H1 (cell line): ENCODE measurements at regions not wholly inside any gene's neighbourhood (a gene's known extent, or its start where the extent isn't known, plus 50 kb on each side); places are given as distances from the start of the nearest gene placed in this dataset.

Source experiments
- CTCF ChIA-PET: fragments of 300-600 bp; sonication (Branson Sonifier 250); formaldehyde crosslinking; loops from one replicate; lab custom pipeline; 2021; ENCODE audit not compliant: partially characterized antibody; lab: Charles Lee
- POLR2A ChIA-PET: fragments of 300-600 bp; sonication (Branson Sonifier 250); formaldehyde crosslinking; loops from one replicate; lab custom pipeline; 2021; ENCODE audit warnings: inconsistent platforms; ENCODE audit not compliant: partially characterized antibody; lab: Charles Lee
- DNase-seq, 2 experiments: peaks; one replicate each; pipeline versions ENCODE4 v3.0.0 to v3.0.0-alpha.2; 2010 to 2022; ENCODE audit warnings: low spot score in 2 of 2, low read depth in 1 of 2, mixed read lengths in 1 of 2
- FAIRE-seq: peaks from 2 replicates; lab custom pipeline; 2011; peaks lifted over from hg19 to GRCh38; lab: Jason Lieb, UNC
- H2AFZ ChIP-seq: 2 replicates; pipeline ENCODE4 v1.8.1; 2012; ENCODE audit warnings: low read length, inconsistent platforms
- H2AK5ac ChIP-seq: 2 replicates; pipeline ENCODE4 v1.6.1; 2013; ENCODE audit warnings: low read depth, low read length
- H2BK120ac ChIP-seq: replicated peaks from 2 replicates; pipeline ENCODE3; 2013; ENCODE audit warnings: low read depth, low read length, inconsistent platforms
- H2BK12ac ChIP-seq: 2 replicates; pipeline ENCODE4 v1.6.1; 2013; ENCODE audit warnings: low read depth, low read length
- H2BK15ac ChIP-seq: 2 replicates; pipeline ENCODE4 v1.6.1; 2013; ENCODE audit warnings: low read length
- H2BK20ac ChIP-seq: 2 replicates; pipeline ENCODE4 v1.6.1; 2013; ENCODE audit warnings: low read length
- H2BK5ac ChIP-seq: 2 replicates; pipeline ENCODE4 v1.6.1; 2013; ENCODE audit warnings: low read depth, low read length
- H3K14ac ChIP-seq: 2 replicates; pipeline ENCODE4 v1.6.1; 2013; ENCODE audit warnings: inconsistent platforms; ENCODE audit not compliant: insufficient read length
- H3K18ac ChIP-seq: 2 replicates; pipeline ENCODE4 v1.6.1; 2013; ENCODE audit warnings: low read length; ENCODE audit errors: extremely low read depth
- H3K23ac ChIP-seq: 2 replicates; pipeline ENCODE4 v1.6.1; 2013; ENCODE audit warnings: inconsistent platforms; ENCODE audit not compliant: insufficient read length
- H3K23me2 ChIP-seq: 2 replicates; pipeline ENCODE4 v1.6.1; 2013; ENCODE audit warnings: low read depth, low read length
- H3K27ac ChIP-seq: 2 replicates; pipeline ENCODE4 v1.6.1; 2011; ENCODE audit warnings: low read depth, low read length, inconsistent platforms
- H3K27me3 ChIP-seq, 4 experiments: replicated peaks in 1 of 4; 1 replicate in 1 of 4; 2 replicates in 3 of 4; pipeline versions ENCODE4 v1.6.1 to v1.8.1; 2011 to 2013; ENCODE audit warnings: low read length in 3 of 4, mild to moderate bottlenecking in 3 of 4, inconsistent platforms in 2 of 4, mixed read lengths in 2 of 4, moderate library complexity in 1 of 4; ENCODE audit not compliant: control insufficient read depth in 3 of 4, insufficient read depth in 3 of 4; ENCODE audit errors: extremely low read depth in 1 of 4
- H3K36me3 ChIP-seq, 4 experiments: 2 replicates each; pipeline versions ENCODE4 v1.6.1 to v1.8.1; 2011 to 2013; ENCODE audit warnings: mild to moderate bottlenecking in 4 of 4, low read length in 3 of 4, moderate library complexity in 2 of 4, control low read depth in 1 of 4, inconsistent platforms in 1 of 4; ENCODE audit not compliant: insufficient read depth in 4 of 4, control insufficient read depth in 2 of 4
- H3K4ac ChIP-seq: replicated peaks from 2 replicates; pipeline ENCODE3; 2013; ENCODE audit warnings: low read length, low read depth, mixed read lengths, inconsistent platforms; ENCODE audit not compliant: insufficient read length
- H3K4me1 ChIP-seq, 4 experiments: replicated peaks in 1 of 4; 1 replicate in 1 of 4; 2 replicates in 3 of 4; pipeline versions ENCODE4 v1.6.1 to v1.8.1; 2011 to 2013; ENCODE audit warnings: low read length in 3 of 4, inconsistent platforms in 2 of 4, mixed read lengths in 1 of 4; ENCODE audit not compliant: insufficient read depth in 4 of 4, control insufficient read depth in 3 of 4
- H3K4me2 ChIP-seq, 2 experiments: 2 replicates each; pipeline versions ENCODE4 v1.6.1 to v1.8.1; 2011 to 2013; ENCODE audit warnings: low read depth in 2 of 2, low read length in 2 of 2, control low read depth in 1 of 2, inconsistent platforms in 1 of 2, mild to moderate bottlenecking in 1 of 2; ENCODE audit not compliant: insufficient read depth in 1 of 2
- H3K4me3 ChIP-seq, 4 experiments: fragments of 200-600, 300-600 bp in 1 of 4; sonication (generic), shearing (Covaris generic), sonication (Bioruptor Twin) in 1 of 4; 2 replicates each; pipeline versions ENCODE4 v1.5.1 to v1.8.1; 2011 to 2016; ENCODE audit warnings: low read length in 4 of 4, low read depth in 3 of 4, control low read depth in 2 of 4, inconsistent platforms in 2 of 4, mild to moderate bottlenecking in 2 of 4, mixed read lengths in 1 of 4, moderate library complexity in 1 of 4; ENCODE audit not compliant: insufficient read depth in 2 of 4; ENCODE audit errors: extremely low read depth in 1 of 4
- H3K56ac ChIP-seq: replicated peaks from 2 replicates; pipeline ENCODE3; 2013; ENCODE audit warnings: low read depth, mild to moderate bottlenecking, mixed read lengths, low read length, inconsistent platforms; ENCODE audit not compliant: insufficient read length
- H3K79me1 ChIP-seq: 2 replicates; pipeline ENCODE4 v1.6.1; 2013; ENCODE audit warnings: low read depth, low read length, control low read depth
- H3K79me2 ChIP-seq, 2 experiments: 2 replicates each; pipeline versions ENCODE4 v1.6.1 to v1.8.1; 2012 to 2013; ENCODE audit warnings: low read length in 2 of 2, mild to moderate bottlenecking in 2 of 2, inconsistent platforms in 1 of 2; ENCODE audit not compliant: insufficient read depth in 2 of 2, control insufficient read depth in 1 of 2
- H3K9ac ChIP-seq, 4 experiments: replicated peaks in 1 of 4; 1 replicate in 1 of 4; 2 replicates in 3 of 4; pipeline versions ENCODE4 v1.6.1 to v1.8.1; 2011 to 2013; ENCODE audit warnings: low read depth in 3 of 4, low read length in 3 of 4, control low read depth in 2 of 4, mild to moderate bottlenecking in 2 of 4, moderate library complexity in 2 of 4, inconsistent platforms in 1 of 4; ENCODE audit errors: extremely low read depth in 1 of 4
- H3K9me3 ChIP-seq, 2 experiments: 2 replicates each; pipeline versions ENCODE4 v1.6.1 to v1.8.1; 2012 to 2013; ENCODE audit warnings: mild to moderate bottlenecking in 2 of 2, moderate library complexity in 2 of 2, control low read depth in 1 of 2, inconsistent platforms in 1 of 2, low read depth in 1 of 2, low read length in 1 of 2, mixed read lengths in 1 of 2; ENCODE audit not compliant: insufficient read depth in 2 of 2
- H4K20me1 ChIP-seq, 2 experiments: replicated peaks in 1 of 2; 2 replicates each; pipeline versions ENCODE3 to v1.8.1; 2011 to 2013; ENCODE audit warnings: inconsistent platforms in 2 of 2, low read length in 2 of 2, mild to moderate bottlenecking in 1 of 2; ENCODE audit not compliant: insufficient read depth in 2 of 2, control insufficient read depth in 1 of 2
- H4K5ac ChIP-seq: 2 replicates; pipeline ENCODE4 v1.6.1; 2013; ENCODE audit warnings: low read length, low read depth, mixed read lengths, inconsistent platforms; ENCODE audit not compliant: insufficient read length
- H4K8ac ChIP-seq: 2 replicates; pipeline ENCODE4 v1.8.0; 2013; ENCODE audit warnings: mild to moderate bottlenecking, moderate library complexity, low read length, inconsistent platforms; ENCODE audit not compliant: insufficient read depth; ENCODE audit errors: extremely low read depth
- H4K91ac ChIP-seq: replicated peaks from 2 replicates; pipeline ENCODE3; 2013; ENCODE audit warnings: low read length, mixed read lengths, inconsistent platforms; ENCODE audit not compliant: insufficient read length
- ATF3 ChIP-seq: IDR thresholded peaks from 2 replicates; pipeline ENCODE4 v1.6.1; 2011; ENCODE audit warnings: low read depth, mild to moderate bottlenecking, low read length; ENCODE audit not compliant: insufficient read depth
- CBX5 ChIP-seq: fragments of 300-800, 300-1000 bp; sonication (generic); IDR thresholded peaks from 2 replicates; pipeline ENCODE4 v1.7.1; 2016; ENCODE audit warnings: antibody characterized with exemption, low read length, low read depth
- CTCF ChIP-seq, 3 experiments: IDR thresholded peaks; 1 replicate in 2 of 3; 2 replicates in 1 of 3; pipeline versions ENCODE4 v1.5.1 to v1.6.1; 2011; ENCODE audit warnings: low read length in 3 of 3, mild to moderate bottlenecking in 3 of 3, inconsistent platforms in 2 of 3, low read depth in 1 of 3, moderate library complexity in 1 of 3; ENCODE audit not compliant: insufficient read depth in 1 of 3; ENCODE audit errors: control extremely low read depth in 1 of 3
- MAFK ChIP-seq: IDR thresholded peaks from 2 replicates; pipeline ENCODE4 v1.6.1; 2012; ENCODE audit warnings: low read depth, mild to moderate bottlenecking, improper control_type of control experiment, low read length
- POU5F1 ChIP-seq: IDR thresholded peaks from 2 replicates; pipeline ENCODE4 v1.6.1; 2011; ENCODE audit warnings: low read depth, mild to moderate bottlenecking, low read length, moderate library complexity
- SIN3A ChIP-seq, 2 experiments: IDR thresholded peaks in 1 of 2; conservative IDR thresholded peaks in 1 of 2; 2 replicates each; pipeline ENCODE4 v1.6.1; 2011 to 2012; ENCODE audit warnings: low read length in 2 of 2, improper control_type of control experiment in 1 of 2, low read depth in 1 of 2, mild to moderate bottlenecking in 1 of 2
- SUZ12 ChIP-seq: fragments of 200-600 bp; sonication (generic); IDR thresholded peaks from 2 replicates; pipeline ENCODE4 v1.6.1; 2012; ENCODE audit warnings: mild to moderate bottlenecking, inconsistent platforms, low read length, moderate library complexity, mixed read lengths
- TAF1 ChIP-seq: IDR thresholded peaks from 2 replicates; pipeline ENCODE4 v1.6.1; 2011; ENCODE audit warnings: mild to moderate bottlenecking, low read depth, low read length
- WGBS, 2 experiments: shearing (Covaris generic) in 1 of 2; methylation state at CpG; one replicate each; pipeline versions ENCODE4 v1.1.6 to v1.1.7; 2013 to 2015; ENCODE audit warnings: low lambda C conversion rate in 2 of 2, mixed read lengths in 2 of 2, inconsistent platforms in 1 of 2, low coverage in 1 of 2, missing lambda C conversion rate in 1 of 2; ENCODE audit not compliant: insufficient replicate concordance in 2 of 2, insufficient coverage in 1 of 2, insufficient read length in 1 of 2; ENCODE audit errors: extremely low coverage in 1 of 2, missing lambda C conversion rate in 1 of 2; 5-methylcytosine and 5-hydroxymethylcytosine counted together

GRCh38 chrX:19183761-19184477 is 61.7 kb upstream of the ADGRG2 start:
- Histone ChIP-seq H2BK120ac (no peak overlapping the region), H2BK12ac (no peak overlapping the region), H3K9ac (no peak overlapping the region), H3K18ac (no peak overlapping the region), H3K4ac (no peak overlapping the region), H3K4me1 (no peaks in the 10 kb centered on the region), H3K56ac (no peak overlapping the region), H3K23me2 (no peaks in the 10 kb centered on the region), H3K79me2 (no peaks in the 10 kb centered on the region), H3K79me1 (no peaks in the 10 kb centered on the region), H3K9me3 (no peaks in the 10 kb centered on the region), H2BK20ac (no peak overlapping the region), H2AFZ (no peak overlapping the region), H2BK15ac (no peak overlapping the region), H3K36me3 (no peaks in the 10 kb centered on the region), H3K27ac (no peak overlapping the region), H3K14ac (no peak overlapping the region), H4K8ac (no peak overlapping the region), H2BK5ac (no peak overlapping the region)
- CTCF ChIA-PET: no interaction called here
- no peak for DNase-seq
- FAIRE-seq: no peak
- POLR2A ChIA-PET: no interaction called here
- 83% methylated on average over 8 of the region's 11 CpGs; no CpG with 5 or more reads in 1 of the 2 experiments for WGBS, 2 experiments
- TF ChIP-seq MAFK (no peak), CBX5 (no peak), TAF1 (no peak), SUZ12 (no peak), ATF3 (no peak), SIN3A (conservative IDR thresholded peaks at IDR 0.05 in 1 of 2, IDR thresholded peaks at IDR 0.05 in 1 of 2; ENCODE audit: low read depth in 1 of 2, low read length in 2 of 2) (no peak), POU5F1 (no peak), CTCF (IDR thresholded peaks at IDR 0.05; ENCODE audit: control extremely low read depth in 1 of 3, insufficient read depth in 1 of 3, low read depth in 1 of 3, low read length in 3 of 3) (no peak)
- TF ChIP-seq, all 59 proteins: peak for 0
- Histone ChIP-seq H4K5ac (no peak overlapping the region), H2AK5ac (no peak overlapping the region), H3K4me3 (no peak overlapping the region), H3K23ac (no peak overlapping the region), H4K20me1 (no peaks in the 10 kb centered on the region), H3K4me2 (no peak overlapping the region), H4K91ac (no peak overlapping the region), H3K27me3 (no peaks in the 10 kb centered on the region)
